ENCODE measurements at regions not wholly inside any gene's neighbourhood (a gene's known extent, or its start where the extent isn't known, plus 50 kb on each side); places are given as distances from the start of the nearest gene placed in this dataset.
"Not testable (repeated sequence)": the region's sequence is repeated elsewhere in the genome, so short reads cannot be mapped to it uniquely, and the experiment has no call there.

GRCh38 chr21:28025111-28025510, 967.6 kb downstream of the LTN1 start:
- no peak for DNase-seq

- DNase-seq = peak in 51 of 56 donors; percentile 11 to 85 (median 60)
These were observed 973.7 kb downstream of the LTN1 start for GRCh38 chr21:28018741-28019669.

GRCh38 chr21:28018213-28018612, 974.5 kb downstream of the LTN1 start:
- no peak for DNase-seq

GRCh38 chr21:28016571-28016970, 976.1 kb downstream of the LTN1 start:
- DNase-seq = no peak

GRCh38 chr21:28013123-28013522, 979.6 kb downstream of the LTN1 start:
- DNase-seq = not testable (repeated sequence)

- peak in 1 of 56 donors; percentile 0 for DNase-seq
These were observed 980.7 kb downstream of the LTN1 start for GRCh38 chr21:28011970-28012369.

GRCh38 chr21:28008245-28008644, 984.4 kb downstream of the LTN1 start:
- DNase-seq = not testable (repeated sequence)

- DNase-seq = not testable (repeated sequence)
These were observed 989.0 kb downstream of the LTN1 start for GRCh38 chr21:28003627-28004026.

GRCh38 chr21:27996906-27997305, 995.8 kb downstream of the LTN1 start:
- DNase-seq = not testable (repeated sequence)

GRCh38 chr21:27984663-27985325, 1007.9 kb downstream of the LTN1 start:
- DNase-seq = not testable (repeated sequence)

GRCh38 chr21:27979446-27979845, 1012.6 kb upstream of the ADAMTS5 start:
- not testable (repeated sequence) for DNase-seq

- DNase-seq = no peak
These were observed 1008.6 kb upstream of the ADAMTS5 start for GRCh38 chr21:27975514-27975913.

GRCh38 chr21:27974152-27974551, 1007.3 kb upstream of the ADAMTS5 start:
- not testable (repeated sequence) for DNase-seq

GRCh38 chr21:27968240-27968639, 1001.4 kb upstream of the ADAMTS5 start:
- not testable (repeated sequence) for DNase-seq

GRCh38 chr21:27954543-27955165, 987.8 kb upstream of the ADAMTS5 start:
- no peak for DNase-seq

GRCh38 chr21:27953340-27954045, 986.6 kb upstream of the ADAMTS5 start:
- DNase-seq = no peak

- DNase-seq = not testable (repeated sequence)
These were observed 982.2 kb upstream of the ADAMTS5 start for GRCh38 chr21:27949093-27949492.

GRCh38 chr21:27930108-27930767, 963.4 kb upstream of the ADAMTS5 start:
- DNase-seq = not testable (repeated sequence)

- DNase-seq = not testable (repeated sequence)
These were observed 962.3 kb upstream of the ADAMTS5 start for GRCh38 chr21:27929179-27929578.

GRCh38 chr21:27928534-27929115, 961.7 kb upstream of the ADAMTS5 start:
- not testable (repeated sequence) for DNase-seq
